ENCODE measurements at regions not wholly inside any gene's neighbourhood (a gene's known extent, or its start where the extent isn't known, plus 50 kb on each side); places are given as distances from the start of the nearest gene placed in this dataset.

DNA sequence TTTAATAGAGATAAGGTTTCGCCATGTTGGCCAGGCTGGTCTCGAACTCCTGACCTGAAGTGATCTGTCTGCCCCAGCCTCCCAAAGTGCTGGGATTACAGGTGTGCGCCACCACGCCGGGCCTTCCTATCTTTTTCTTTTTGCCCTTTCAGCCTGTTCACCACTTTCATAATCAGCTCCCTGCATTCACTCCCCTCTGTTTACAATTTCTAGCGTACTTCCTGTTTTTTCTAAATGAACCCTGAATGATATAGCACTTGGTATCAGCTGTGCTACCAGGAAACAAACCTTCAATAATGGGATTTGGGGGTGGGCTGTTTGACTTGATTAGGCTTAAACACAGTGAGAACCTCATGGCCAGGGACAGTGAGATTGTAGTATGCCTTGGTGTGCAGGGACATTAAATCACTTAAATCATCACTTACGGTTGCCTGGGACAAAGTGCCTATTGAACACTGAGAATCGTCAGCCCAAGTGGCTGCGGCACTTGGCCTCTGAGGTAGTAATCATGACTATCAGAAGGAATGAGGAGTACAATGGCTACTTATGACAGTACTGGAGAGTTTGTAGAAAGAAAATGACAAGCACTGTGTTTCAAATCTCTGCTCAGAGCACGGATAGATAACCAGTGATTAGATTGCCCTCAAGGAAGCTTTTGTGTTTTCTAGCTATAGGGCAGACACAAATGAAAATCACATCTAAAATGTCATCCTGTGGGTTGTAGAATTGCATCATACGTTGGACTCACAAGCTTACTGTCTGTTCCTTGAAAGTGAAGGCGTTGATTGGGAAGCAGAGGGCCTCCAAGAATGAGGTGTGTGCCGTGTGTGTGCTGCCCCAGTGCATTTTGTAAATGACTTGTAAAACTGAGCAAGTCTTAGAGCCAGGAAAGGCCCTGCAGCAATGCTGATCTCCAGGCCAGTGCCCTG lies 661.8 kb downstream of the MATN1 start:
- DNase-seq, result peak; percentile 9 to 49 (median 43)

DNA sequence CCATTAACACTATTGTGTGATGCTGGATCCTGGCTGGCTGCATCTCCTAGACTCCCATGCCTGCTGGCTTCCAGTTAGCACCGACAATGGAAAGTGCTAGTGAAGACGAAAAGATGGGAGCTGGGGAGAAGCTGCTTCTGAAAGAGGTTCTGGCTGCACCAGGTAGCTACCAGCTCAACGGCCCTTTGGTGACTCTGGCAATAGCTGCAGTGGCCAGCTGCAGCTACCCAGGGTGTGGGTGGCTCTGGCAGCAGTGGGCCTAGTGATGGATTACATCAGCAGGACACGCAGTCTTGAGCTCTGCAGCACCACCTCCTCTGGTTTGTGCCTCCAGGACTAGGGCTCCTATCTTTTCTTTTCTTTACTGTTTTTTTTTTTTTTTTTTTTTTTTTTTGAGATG lies 662.6 kb downstream of the MATN1 start:
- DNase-seq, result no peak

- DNase-seq, result peak; percentile 73 to 90 (median 79)
Measured at GRCh38 chr1:30058970-30059369, 664.4 kb downstream of the MATN1 start.

- no peak for DNase-seq
Measured at GRCh38 chr1:30054126-30054525, 669.3 kb downstream of the MATN1 start.

DNA sequence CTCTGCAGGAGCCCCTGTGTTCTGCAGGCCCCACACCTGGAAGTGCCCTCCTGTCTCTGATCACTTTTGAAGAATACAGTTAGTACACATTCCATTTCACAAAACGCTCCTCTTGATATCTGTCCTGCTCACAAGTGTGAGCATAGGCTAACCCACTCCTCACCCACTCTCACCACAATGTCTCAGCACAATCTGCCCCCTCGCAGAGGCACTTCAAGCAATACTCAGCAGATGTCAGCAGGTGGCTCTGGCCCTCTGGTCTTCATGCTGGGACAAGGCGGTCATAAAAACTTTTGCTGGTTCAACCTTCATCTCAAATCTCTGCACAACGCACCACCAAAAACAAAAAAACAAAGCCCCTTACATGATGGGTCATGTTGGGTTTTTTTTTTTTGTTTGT lies 671.2 kb downstream of the MATN1 start:
- no peak for DNase-seq

- no peak for DNase-seq
Measured at GRCh38 chr1:30051777-30052176, 671.6 kb downstream of the MATN1 start.

DNA sequence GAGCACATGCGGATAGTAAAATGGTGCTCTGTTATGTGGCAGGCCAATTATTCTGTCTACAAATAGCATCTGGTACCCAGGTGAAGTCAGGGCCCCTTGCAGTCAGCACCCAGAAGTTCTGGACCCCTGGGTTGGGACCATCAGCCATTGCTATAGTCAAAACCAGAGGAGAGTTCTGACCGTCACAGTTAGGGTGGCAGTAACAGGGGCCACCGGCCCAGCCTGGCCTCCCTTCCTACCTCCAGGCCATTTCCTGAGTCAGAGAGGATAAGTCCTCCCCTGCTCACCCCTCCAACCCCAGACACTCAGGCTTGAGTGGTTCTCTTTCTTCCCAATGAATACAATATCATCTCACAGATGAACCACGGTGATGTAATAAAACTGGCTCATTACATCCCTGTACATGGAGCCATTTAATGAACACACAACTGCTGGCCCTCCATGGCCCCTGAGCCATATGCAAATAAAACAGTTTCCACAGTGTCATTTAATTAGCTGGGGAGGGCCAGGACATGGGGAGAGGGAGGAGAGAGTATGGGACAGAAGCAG lies 673.6 kb downstream of the MATN1 start:
- DNase-seq, result no peak

DNA sequence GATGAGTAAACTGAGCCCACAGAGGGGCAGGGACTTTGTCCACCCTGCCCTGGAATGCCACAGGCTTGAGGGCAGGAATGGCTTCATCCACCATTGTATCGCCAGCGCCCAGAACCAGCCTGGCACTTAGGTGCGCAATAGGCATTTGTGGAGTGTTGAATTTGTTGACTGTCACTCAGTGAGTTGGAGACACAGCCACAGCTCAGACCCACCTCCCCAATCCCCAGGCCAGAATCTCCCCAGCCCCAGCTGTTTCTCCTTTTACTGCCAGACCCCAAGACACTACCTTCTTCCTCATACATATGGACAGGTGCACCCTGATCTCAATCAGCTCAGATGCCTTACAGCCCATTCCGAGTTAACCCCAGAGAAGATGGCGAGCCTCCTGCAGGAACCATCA lies 674.5 kb downstream of the MATN1 start:
- DNase-seq, result no peak

DNA sequence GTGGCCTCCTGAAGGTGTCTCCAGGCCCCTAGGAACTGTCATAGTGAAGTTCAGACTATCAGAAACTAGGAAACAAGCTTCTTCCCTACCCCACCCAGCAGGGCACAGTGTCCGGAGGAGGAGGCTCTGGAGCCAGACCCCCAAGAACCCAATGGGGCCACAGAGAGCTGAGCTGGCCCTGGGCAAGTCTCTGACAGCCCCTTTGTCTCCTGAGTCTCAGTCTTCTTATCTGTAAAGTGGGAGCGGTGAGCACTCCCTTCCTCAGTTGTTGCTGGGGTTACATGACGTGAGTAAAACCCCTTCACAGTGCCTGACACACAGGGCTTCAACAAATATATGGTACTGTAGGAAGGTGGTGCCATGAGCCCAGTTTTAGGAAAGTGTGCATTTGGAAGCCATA lies 675.8 kb downstream of the MATN1 start:
- no peak for DNase-seq

DNA sequence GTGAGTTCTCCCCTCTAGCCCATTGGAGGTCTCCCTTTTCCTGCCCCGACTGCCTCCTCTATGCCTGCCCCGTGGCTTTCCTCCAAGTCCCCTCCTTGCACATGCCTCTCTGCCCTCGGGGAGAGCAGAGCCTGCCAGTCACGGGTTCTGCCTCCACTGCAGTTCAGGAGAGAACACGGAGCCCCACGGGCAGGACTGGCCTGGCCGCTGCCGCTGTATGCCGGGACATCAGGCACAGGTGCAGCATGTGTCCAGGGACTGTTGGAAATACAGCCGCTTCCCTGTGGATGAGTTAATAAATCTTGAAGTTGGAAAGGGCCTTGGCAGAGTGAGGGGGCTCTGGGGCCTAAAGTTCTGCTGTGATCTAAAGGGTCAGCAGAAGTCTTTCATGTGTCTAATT lies 676.6 kb downstream of the MATN1 start:
- no peak for DNase-seq

- DNase-seq, result no peak
Measured at GRCh38 chr1:30045304-30046090, 677.9 kb downstream of the MATN1 start.

- peak in 2 of 3 donors; percentile 31 to 39 for DNase-seq
Measured at GRCh38 chr1:30044656-30045144, 678.7 kb downstream of the MATN1 start.

DNA sequence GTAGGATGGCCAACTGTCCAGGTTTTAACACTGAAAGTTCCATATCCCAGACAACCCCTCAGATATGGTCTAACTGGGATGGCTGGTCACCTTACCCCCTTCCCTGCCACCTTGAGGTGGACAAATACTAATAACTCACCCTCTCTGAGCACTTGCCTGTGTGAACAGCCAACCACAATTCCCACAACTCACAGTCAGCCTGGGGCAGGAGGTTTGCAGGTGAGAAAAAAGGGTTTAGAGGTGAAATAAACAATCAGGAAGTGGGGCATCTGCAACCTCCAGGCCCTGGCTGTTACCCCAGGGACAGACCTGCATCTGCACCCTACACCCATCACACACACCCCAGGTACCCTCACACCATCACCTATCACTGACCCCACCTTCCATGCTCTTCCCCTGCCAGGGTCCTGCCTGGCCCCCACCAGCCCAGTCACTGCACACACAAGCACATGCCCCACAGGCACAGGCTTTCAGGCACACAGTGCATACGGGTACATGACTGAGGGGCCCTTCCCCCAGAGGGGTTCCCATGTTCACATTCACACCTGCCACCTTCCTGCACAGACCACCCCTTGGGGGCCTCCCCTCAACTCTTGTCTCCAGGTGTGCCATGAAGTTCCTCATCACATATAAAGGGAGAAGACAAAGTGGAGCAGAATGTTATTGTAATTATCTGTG lies 679.5 kb downstream of the MATN1 start:
- no peak for DNase-seq

GRCh38 chr1:30043256-30043655 lies 680.1 kb downstream of the MATN1 start:
- DNase-seq, result no peak

DNA sequence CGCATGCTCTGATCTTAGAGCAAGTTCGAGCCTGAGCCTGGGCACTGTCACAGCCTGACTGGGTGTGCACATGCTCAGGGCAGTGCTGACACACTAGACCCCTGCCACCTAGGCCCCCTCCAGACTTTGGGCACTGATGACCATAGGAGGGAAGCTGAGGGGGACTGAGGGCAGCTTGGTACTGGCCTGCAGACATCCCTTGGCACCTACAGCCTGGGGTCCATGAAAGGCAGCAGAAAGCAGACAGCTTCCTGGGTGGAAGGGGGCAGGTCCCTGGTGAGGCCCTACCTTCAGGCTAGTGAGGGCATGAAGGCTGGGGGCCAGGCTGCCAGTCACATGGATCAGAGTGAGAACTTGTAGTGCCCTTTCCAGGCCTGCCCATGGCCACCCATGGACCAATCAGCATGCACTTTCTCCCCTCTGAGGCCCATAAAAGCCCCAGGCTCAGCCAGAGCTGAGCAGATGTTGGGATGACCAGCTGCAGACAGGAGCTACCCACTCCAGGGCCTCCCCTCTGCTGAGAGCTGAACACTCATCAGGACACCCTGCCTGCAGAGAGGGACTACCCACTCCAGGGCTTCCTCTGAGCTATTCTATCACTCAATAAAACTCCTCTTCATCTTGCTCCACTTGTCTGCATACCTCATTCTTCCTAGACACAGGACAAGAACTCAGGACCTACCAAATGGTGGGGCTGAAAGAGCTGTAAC lies 680.8 kb downstream of the MATN1 start:
- no peak for DNase-seq

- DNase-seq, result no peak
Measured at GRCh38 chr1:30041741-30042437, 681.5 kb downstream of the MATN1 start.

DNA sequence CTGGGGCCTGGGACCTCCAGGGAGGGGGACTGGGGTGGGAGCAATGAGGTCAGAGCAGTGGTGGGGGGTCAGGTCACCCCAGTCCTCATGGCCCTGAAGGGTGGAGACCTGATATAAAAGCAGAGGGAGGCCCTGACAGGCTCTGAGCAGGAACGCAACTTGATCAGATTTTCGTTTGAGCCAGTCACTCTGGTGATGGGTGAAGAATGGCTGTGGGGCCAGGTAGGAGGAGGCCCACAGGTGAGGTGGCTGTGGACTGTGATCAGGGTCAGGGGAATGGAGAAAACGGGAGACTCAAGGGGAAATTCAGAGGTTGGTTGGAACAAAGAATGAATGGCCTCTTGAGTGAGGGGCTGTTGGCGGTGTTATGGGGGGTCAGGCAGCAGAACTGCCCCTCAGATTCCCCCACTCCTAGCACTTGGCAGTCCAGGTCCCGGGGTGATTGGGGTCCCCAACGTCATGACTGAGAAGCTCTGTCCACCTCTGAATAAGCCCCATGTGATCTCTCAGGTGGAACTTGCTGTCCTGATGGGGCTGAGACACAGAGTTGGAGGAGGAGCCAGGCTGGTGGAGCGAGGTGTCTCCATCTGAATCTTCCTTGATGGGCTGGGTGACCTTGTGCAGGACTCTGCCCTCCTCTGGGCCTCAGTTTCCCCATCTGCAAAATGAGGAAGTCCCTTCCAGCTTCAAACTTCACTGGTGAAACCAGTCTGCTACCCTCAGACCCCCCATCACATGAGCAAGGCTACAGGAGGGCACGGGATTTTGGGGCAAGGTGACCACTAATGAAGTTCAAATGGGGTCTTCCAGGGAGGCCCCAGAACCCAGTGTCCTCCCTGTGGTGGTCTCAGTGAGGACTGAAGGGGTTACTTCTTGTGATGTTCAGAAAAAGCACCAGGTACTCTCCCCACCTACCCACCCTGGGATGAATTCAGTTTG lies 683.0 kb downstream of the MATN1 start:
- DNase-seq, result no peak

- no peak for DNase-seq
Measured at GRCh38 chr1:30039354-30040080, 683.9 kb downstream of the MATN1 start.

- DNase-seq, result no peak
Measured at GRCh38 chr1:30038134-30039025, 685.0 kb downstream of the MATN1 start.
